ENCODE measurements at regions not wholly inside any gene's neighbourhood (a gene's known extent, or its start where the extent isn't known, plus 50 kb on each side); places are given as distances from the start of the nearest gene placed in this dataset.

DNA sequence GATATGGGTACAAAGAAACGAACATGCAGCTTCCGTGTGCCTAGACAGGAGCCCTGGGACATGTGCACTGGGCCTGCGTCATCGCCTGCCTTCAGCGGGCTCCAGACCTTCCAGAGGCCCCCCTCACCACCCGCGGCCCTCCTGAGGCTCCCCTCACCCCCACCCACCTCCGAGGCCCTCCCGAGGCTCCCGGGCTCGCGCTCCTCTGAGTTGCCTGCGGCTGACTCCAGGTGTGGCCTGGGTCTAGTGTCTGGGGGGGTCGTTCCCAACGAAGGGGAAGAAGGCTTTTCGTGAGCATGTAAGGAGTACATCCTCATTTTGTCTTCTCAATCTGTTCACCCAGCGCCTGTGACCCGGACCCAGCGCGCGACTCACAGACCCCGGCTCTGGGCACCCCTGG, 177.3 kb upstream of the ZNF32 start:
- DNase-seq (ENCODE audit: low read depth) = no peak
- no peaks in the 10 kb centered on the region for H3K27me3 ChIP-seq (ENCODE audit: control insufficient read depth, insufficient read depth, low read length)
- no peak for TF ChIP-seq CTCF (IDR thresholded peaks at IDR 0.05; ENCODE audit: insufficient read depth, low read length, poor library complexity, severe bottlenecking)
- H3K36me3 ChIP-seq (ENCODE audit: control insufficient read depth, insufficient read depth, low read length) = no peaks in the 10 kb centered on the region
- no peak overlapping the region for H3K4me3 ChIP-seq (ENCODE audit: low read depth, low read length)

GRCh38 chr10:43825421-43825820, 176.7 kb upstream of the ZNF32 start:
- TF ChIP-seq CTCF (IDR thresholded peaks at IDR 0.05; ENCODE audit: insufficient read depth, low read length, poor library complexity, severe bottlenecking) = no peak
- Histone ChIP-seq H3K4me3 (ENCODE audit: low read depth, low read length) (no peak overlapping the region), H3K27me3 (ENCODE audit: control insufficient read depth, insufficient read depth, low read length) (no peaks in the 10 kb centered on the region), H3K36me3 (ENCODE audit: control insufficient read depth, insufficient read depth, low read length) (no peaks in the 10 kb centered on the region)
- DNase-seq (ENCODE audit: low read depth) = no peak

- no peak for TF ChIP-seq CTCF (IDR thresholded peaks at IDR 0.05; ENCODE audit: insufficient read depth, low read length, poor library complexity, severe bottlenecking)
- H3K36me3 ChIP-seq (ENCODE audit: control insufficient read depth, insufficient read depth, low read length) = no peaks in the 10 kb centered on the region
- no peaks in the 10 kb centered on the region for H3K27me3 ChIP-seq (ENCODE audit: control insufficient read depth, insufficient read depth, low read length)
- H3K4me3 ChIP-seq (ENCODE audit: low read depth, low read length) = no peak overlapping the region
- no peak for DNase-seq (ENCODE audit: low read depth)
Observed at GRCh38 chr10:43824934-43825333, 176.3 kb upstream of the ZNF32 start.

DNA sequence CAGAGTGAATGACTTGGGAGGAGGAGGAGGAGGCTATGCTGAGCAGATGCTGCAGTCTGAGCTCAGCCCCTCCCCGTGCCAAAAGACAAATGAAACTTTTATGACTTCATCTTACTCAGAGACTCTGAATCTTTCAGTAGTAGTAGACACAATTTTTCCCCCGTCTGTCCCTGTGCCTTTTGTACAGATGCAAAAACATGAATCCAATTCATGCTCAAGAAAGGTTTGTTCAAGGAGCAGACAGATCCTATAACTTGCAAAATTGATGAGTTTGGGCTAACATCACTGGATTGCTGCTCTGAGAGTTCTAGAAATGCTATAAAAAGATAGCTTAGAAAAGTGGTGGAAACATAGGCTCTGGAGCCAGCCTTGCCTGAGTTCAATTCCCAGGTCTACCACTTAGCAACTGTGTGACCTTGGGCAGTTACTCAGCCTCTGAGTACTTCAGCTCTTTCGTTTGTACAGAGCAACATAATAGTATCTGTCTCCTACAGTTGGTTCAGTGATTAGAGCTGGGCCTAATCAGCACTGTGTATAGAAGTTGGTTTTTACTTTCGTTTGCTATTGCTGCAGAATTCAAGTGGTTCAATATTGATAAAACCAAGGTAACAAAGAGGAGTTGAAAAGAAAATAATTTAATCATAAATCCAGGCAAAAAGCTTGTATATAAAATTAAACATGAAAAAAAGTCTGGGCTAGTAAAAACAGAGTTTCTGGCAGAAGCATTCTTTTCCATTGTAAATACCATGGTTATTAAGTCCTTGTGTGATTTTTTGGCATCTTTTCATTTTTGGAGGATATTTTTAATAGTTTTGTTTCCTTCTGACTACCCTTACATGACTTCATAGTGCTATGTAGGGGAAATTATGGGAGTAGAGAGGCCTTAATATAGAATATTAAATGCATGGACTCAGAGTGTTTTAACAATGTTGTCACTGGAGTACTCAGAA, 174.2 kb upstream of the ZNF32 start:
- no peak for TF ChIP-seq CTCF (IDR thresholded peaks at IDR 0.05; ENCODE audit: insufficient read depth, low read length, poor library complexity, severe bottlenecking)
- no peak overlapping the region for H3K4me3 ChIP-seq (ENCODE audit: low read depth, low read length)
- DNase-seq (ENCODE audit: low read depth) = no peak
- H3K36me3 ChIP-seq (ENCODE audit: control insufficient read depth, insufficient read depth, low read length) = no peaks in the 10 kb centered on the region
- H3K27me3 ChIP-seq (ENCODE audit: control insufficient read depth, insufficient read depth, low read length) = peaks cover 2% of the 10 kb centered on the region

GRCh38 chr10:43821103-43821502, 172.4 kb upstream of the ZNF32 start:
- TF ChIP-seq CTCF (IDR thresholded peaks at IDR 0.05; ENCODE audit: insufficient read depth, low read length, poor library complexity, severe bottlenecking) = no peak
- DNase-seq (ENCODE audit: low read depth) = no peak
- no peak overlapping the region for H3K4me3 ChIP-seq (ENCODE audit: low read depth, low read length)
- H3K36me3 ChIP-seq (ENCODE audit: control insufficient read depth, insufficient read depth, low read length) = no peaks in the 10 kb centered on the region
- H3K27me3 ChIP-seq (ENCODE audit: control insufficient read depth, insufficient read depth, low read length) = peaks cover 2% of the 10 kb centered on the region

GRCh38 chr10:43820663-43821062, 172.0 kb upstream of the ZNF32 start:
- no peaks in the 10 kb centered on the region for H3K36me3 ChIP-seq (ENCODE audit: control insufficient read depth, insufficient read depth, low read length)
- no peak for DNase-seq (ENCODE audit: low read depth)
- H3K27me3 ChIP-seq (ENCODE audit: control insufficient read depth, insufficient read depth, low read length) = peaks cover 2% of the 10 kb centered on the region
- no peak for TF ChIP-seq CTCF (IDR thresholded peaks at IDR 0.05; ENCODE audit: insufficient read depth, low read length, poor library complexity, severe bottlenecking)
- H3K4me3 ChIP-seq (ENCODE audit: low read depth, low read length) = no peak overlapping the region

All from kidney epithelial cell (primary cell).